ENCODE measurements at regions not wholly inside any gene's neighbourhood (a gene's known extent, or its start where the extent isn't known, plus 50 kb on each side); places are given as distances from the start of the nearest gene placed in this dataset.

DNA sequence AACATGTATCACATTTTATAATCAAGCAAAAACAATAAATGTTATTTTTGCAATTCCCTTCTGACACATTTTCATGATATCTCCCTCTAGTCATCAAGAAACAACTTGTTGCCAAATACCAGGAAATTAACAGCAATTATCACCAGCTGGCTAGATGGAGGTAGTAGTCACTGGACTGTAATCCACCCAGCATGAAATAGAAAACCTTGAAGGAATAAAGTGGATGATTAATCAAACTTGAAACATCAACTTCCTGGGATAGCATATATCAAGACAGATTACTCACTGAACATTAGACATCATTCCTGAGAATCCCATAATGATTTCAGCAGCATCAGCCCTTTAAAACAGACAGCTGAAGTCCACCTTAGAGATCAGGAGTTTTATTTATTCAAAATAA, 259.0 kb downstream of the CCDC59 start:
- TF ChIP-seq, protein P1, sequence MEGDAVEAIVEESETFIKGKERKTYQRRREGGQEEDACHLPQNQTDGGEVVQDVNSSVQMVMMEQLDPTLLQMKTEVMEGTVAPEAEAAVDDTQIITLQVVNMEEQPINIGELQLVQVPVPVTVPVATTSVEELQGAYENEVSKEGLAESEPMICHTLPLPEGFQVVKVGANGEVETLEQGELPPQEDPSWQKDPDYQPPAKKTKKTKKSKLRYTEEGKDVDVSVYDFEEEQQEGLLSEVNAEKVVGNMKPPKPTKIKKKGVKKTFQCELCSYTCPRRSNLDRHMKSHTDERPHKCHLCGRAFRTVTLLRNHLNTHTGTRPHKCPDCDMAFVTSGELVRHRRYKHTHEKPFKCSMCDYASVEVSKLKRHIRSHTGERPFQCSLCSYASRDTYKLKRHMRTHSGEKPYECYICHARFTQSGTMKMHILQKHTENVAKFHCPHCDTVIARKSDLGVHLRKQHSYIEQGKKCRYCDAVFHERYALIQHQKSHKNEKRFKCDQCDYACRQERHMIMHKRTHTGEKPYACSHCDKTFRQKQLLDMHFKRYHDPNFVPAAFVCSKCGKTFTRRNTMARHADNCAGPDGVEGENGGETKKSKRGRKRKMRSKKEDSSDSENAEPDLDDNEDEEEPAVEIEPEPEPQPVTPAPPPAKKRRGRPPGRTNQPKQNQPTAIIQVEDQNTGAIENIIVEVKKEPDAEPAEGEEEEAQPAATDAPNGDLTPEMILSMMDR (conservative IDR thresholded peaks at IDR 0.05; ENCODE audit: control insufficient read depth, insufficient read depth, low read depth, low read length) = no peak
- peak; percentile 35 for DNase-seq (ENCODE audit: low read depth)
- no peak overlapping the region for H3K4me3 ChIP-seq (ENCODE audit: control insufficient read depth, low read depth, low read length)

DNA sequence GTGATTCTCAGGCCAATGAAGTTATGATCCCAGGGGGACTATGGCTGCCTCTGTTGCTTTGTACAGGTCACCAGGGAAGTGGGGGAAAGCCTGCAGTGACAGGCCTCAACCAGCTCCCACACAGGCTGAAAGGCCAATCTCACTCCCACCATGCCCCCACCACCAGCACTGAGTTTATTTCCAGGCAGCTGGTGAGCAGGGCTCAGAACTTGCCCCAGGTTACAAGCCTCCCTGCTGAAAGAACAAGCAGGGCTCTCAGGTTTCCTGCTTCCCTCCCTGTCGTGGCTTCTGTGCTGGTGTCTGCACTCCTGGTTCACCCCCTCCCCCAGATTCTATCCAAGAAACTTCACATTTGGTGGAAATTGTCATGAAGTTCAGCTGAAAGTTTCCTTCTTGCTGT, 260.3 kb downstream of the CCDC59 start:
- no peak for DNase-seq (ENCODE audit: low read depth)
- TF ChIP-seq, protein P1 (conservative IDR thresholded peaks at IDR 0.05; ENCODE audit: control insufficient read depth, insufficient read depth, low read depth, low read length) = no peak
- H3K4me3 ChIP-seq (ENCODE audit: control insufficient read depth, low read depth, low read length) = no peak overlapping the region

DNA sequence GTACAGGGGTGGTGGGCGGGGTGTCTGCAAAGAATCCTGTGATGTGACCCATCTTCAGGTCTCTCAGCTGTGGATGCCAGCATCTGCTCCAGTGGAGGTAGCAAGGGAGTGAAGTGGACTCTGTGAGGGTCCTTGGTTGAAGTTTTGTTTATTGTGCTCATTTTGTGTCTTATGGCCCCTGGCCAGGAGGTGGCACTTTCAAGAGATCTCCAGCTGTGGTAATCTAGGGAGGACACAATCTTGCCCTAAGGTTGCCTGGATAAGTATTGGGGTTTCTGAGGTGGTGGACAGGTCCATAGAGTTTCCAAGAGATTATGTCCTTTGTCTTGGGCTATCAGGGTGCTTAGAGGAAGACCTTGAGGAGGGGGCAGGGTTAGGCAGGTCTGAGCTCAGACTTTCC, 260.7 kb downstream of the CCDC59 start:
- no peak overlapping the region for H3K4me3 ChIP-seq (ENCODE audit: control insufficient read depth, low read depth, low read length)
- DNase-seq (ENCODE audit: low read depth) = no peak
- TF ChIP-seq, protein P1 (conservative IDR thresholded peaks at IDR 0.05; ENCODE audit: control insufficient read depth, insufficient read depth, low read depth, low read length) = no peak

DNA sequence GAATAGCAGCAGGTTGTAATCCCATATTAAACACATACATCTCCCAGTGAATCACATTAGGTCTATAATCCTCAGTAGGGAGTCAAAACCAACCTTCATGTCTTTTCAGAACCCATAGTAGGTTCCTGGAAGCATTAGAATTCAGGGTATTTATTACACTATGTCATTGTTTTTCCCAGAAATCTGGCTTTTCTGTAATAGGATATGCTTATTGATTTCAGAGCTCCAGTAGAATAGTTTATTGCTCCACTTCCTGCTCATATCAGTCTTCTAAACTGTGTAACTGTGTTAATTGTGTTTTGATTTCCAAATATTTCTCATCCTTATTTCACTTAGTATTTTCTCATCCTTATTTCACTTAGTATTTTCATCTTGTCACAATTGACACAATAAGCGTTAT, 268.0 kb downstream of the CCDC59 start:
- DNase-seq (ENCODE audit: low read depth) = no peak
- TF ChIP-seq, protein P1 (conservative IDR thresholded peaks at IDR 0.05; ENCODE audit: control insufficient read depth, insufficient read depth, low read depth, low read length) = no peak
- H3K4me3 ChIP-seq (ENCODE audit: control insufficient read depth, low read depth, low read length) = no peak overlapping the region

DNA sequence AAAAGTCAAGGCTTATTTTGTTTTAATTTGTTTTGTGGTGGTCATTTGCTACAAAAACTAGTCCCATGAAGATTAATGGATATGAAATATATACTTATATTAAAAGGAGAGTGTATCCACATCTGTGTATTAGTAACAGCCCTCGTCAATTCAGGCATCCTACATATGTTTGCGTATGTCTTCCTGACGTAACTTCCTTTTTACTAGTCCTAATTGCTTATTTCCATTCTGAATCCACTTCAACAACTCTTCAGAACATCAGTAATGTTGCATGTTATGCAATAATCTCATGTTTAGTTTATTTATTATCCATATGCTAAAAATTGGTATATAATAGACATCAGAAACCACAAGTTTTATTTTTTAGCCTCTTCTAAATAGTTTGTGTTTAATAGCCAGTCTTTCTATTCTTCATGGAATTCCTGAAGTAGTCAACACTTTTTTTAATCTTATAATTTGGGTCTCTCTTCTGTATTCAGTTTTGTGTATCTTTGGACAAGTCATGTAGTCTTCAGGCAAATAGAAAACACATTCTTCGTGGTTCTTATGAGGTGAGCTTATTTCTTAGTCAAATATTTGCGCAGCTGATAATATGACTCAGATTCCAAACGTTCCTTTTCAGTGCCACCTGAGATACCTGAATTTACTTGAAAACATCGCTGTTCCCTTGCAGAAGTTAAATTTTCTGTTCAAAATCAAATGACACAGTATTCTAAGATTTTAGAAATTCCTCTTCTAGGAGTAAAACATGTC, 268.6 kb downstream of the CCDC59 start:
- H3K4me3 ChIP-seq (ENCODE audit: control insufficient read depth, low read depth, low read length) = no peak overlapping the region
- TF ChIP-seq, protein P1 (conservative IDR thresholded peaks at IDR 0.05; ENCODE audit: control insufficient read depth, insufficient read depth, low read depth, low read length) = no peak
- DNase-seq (ENCODE audit: low read depth) = no peak

DNA sequence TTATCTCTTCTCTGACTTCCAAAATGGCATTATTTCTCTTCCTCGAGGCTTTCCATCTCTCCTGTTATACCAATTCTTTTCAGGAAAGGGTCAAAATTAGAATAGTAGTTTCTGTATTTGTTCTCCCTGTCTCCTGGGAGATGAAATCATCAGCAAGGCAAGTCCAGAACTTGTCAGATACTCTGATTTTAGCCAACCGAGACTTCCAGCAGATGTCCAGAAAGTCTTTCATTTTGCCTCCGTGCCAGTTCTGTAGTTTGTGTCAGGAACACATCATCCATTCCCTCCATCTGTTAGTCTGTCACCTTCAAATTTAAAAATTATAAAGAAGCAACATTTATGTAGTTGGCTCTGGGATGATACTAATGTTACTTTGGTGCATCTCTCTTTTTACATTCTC, 275.7 kb downstream of the CCDC59 start:
- DNase-seq (ENCODE audit: low read depth) = peak; percentile 1
- H3K4me3 ChIP-seq (ENCODE audit: control insufficient read depth, low read depth, low read length) = no peak overlapping the region
- TF ChIP-seq, protein P1 (conservative IDR thresholded peaks at IDR 0.05; ENCODE audit: control insufficient read depth, insufficient read depth, low read depth, low read length) = no peak
